ENCODE measurements at regions not wholly inside any gene's neighbourhood (a gene's known extent, or its start where the extent isn't known, plus 50 kb on each side); places are given as distances from the start of the nearest gene placed in this dataset.

DNA sequence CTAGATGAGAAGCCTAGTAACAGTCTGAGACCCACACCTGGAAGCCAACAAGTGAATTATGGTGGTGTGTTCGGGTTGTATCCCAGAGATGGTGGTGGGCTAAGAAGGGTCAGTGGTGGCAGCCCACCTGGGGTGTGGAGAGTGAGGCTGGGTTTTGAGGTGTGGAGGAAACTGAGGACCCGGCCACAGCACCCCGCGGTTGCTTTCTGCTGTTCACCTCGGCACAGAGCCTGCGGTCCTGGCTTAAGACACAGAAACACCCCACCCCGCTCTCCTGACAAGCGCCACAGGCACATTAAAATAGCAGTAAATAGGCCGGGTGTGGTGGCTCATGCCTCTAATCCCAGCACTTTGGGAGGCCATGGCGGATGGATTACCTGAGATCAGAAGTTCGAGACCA lies 395.1 kb downstream of the GLRX3 start:
- CTCF ChIA-PET: no interaction called here
- H3K27me3 Mint-ChIP-seq (ENCODE audit: low read depth): peaks cover 3% of the 10 kb centered on the region
- no peaks in the 10 kb centered on the region for H3K4me1 Mint-ChIP-seq (ENCODE audit: low read depth)

DNA sequence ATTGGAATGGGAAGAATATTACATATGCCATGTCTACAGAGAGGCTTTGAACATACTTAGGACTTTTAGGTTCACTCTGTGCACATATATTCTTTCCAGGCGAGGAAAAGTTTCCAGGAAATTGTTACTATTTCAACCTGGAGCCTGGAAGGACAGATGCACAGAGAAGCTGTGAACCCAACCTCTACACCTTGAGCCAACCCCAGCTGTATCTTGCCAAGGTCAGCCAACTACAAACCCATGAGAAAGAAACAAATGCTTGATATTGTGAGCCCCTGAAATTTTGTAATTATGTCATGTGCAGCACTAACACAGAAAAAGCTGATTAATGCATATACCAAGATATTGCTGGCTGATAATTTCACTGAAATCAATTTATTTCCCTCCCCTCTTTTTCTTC lies 404.9 kb downstream of the GLRX3 start:
- Mint-ChIP-seq H3K9me3 (peaks cover 5% of the 10 kb centered on the region), H3K4me1 (ENCODE audit: low read depth) (no peaks in the 10 kb centered on the region), H3K36me3 (ENCODE audit: low read depth) (no peaks in the 10 kb centered on the region), H3K27ac (no peak overlapping the region), H3K4me3 (no peak overlapping the region), H3K27me3 (ENCODE audit: low read depth) (peaks cover 11% of the 10 kb centered on the region)
- no peak for DNase-seq
- CTCF ChIA-PET: no interaction called here
- intact Hi-C loops (cut with micrococcal nuclease): no loop called here

More for the DNA sequence above, 395.1 kb downstream of the GLRX3 start:
- intact Hi-C loops (cut with micrococcal nuclease): no loop called here
- Mint-ChIP-seq H3K27ac (no peak overlapping the region), H3K4me3 (no peak overlapping the region), H3K9me3 (peaks cover 2% of the 10 kb centered on the region), H3K36me3 (ENCODE audit: low read depth) (no peaks in the 10 kb centered on the region)
- DNase-seq: no peak

DNA sequence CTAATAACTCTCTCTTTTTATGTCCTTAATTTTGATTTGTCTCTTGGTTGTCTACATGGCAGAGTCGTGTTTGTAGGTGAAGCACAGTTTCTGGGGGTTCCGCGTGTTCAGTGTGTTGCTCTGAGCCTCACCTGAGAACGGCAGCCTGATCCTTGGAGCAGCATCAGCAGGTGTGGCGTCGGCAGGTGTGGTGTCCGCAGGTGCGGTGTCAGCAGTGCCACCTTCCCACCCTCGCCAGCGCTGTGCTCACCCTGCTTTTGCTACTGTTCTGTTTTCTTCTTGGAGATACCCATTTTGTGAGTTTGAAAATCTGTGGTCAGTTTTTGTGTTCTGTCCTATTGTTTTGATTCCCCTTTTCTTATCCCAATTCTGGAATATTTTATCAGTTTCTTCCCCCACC lies 406.6 kb downstream of the GLRX3 start:
- Mint-ChIP-seq H3K9me3 (peaks cover 5% of the 10 kb centered on the region), H3K27me3 (ENCODE audit: low read depth) (peaks cover 11% of the 10 kb centered on the region), H3K27ac (no peak overlapping the region), H3K36me3 (ENCODE audit: low read depth) (no peaks in the 10 kb centered on the region), H3K4me3 (no peak overlapping the region), H3K4me1 (ENCODE audit: low read depth) (no peaks in the 10 kb centered on the region)
- DNase-seq: no peak
- intact Hi-C loops (cut with micrococcal nuclease): no loop called here
- CTCF ChIA-PET: no interaction called here

DNA sequence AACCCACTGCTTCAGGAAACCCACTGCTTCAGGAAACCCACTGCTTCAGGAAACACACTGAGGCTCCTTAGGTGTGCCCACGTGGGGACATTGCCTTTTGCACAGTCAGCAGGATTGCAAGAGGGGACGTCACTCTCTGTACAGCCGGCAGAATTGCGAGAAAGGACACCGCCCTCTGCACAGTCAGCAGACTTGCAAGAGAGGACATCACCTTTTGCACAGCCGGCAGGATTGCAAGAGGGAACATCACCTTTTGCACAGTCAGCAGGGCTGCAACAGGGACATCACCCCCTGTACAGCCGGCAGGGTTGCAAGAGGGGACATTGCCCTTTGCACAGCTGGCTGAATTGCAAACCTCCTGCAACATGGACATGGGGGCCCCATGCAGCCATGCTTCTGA lies 407.6 kb downstream of the GLRX3 start:
- Mint-ChIP-seq H3K36me3 (ENCODE audit: low read depth) (no peaks in the 10 kb centered on the region), H3K9me3 (no peaks in the 10 kb centered on the region), H3K4me1 (ENCODE audit: low read depth) (no peaks in the 10 kb centered on the region), H3K4me3 (no peak overlapping the region), H3K27ac (no peak overlapping the region), H3K27me3 (ENCODE audit: low read depth) (peaks cover 14% of the 10 kb centered on the region)
- intact Hi-C loops (cut with micrococcal nuclease): no loop called here
- DNase-seq: no peak
- CTCF ChIA-PET: no interaction called here

DNA sequence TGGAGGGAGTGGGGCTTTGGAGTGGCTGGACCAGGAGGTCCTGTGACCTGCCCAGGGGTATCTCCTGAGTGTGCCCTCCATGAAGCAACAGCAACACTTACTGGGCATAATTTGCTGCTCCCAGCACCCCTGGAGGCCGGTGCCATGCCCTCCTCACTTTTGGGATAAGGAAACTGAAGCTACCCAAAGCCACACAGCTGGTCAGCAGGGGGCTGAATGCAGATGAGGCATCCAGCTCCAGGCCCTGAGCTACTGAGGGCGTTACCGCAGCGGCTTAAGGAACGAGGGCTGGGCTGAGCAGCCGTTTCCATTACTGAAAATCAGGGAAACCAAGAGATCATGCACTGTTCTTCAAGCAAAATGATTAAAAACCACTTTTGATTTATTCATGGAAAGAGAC lies 408.9 kb downstream of the GLRX3 start:
- intact Hi-C loops (cut with micrococcal nuclease): no loop called here
- CTCF ChIA-PET: no interaction called here
- Mint-ChIP-seq H3K27me3 (ENCODE audit: low read depth) (peaks cover 15% of the 10 kb centered on the region), H3K36me3 (ENCODE audit: low read depth) (no peaks in the 10 kb centered on the region), H3K27ac (no peak overlapping the region), H3K9me3 (no peaks in the 10 kb centered on the region), H3K4me3 (no peak overlapping the region), H3K4me1 (ENCODE audit: low read depth) (no peaks in the 10 kb centered on the region)
- DNase-seq: no peak

DNA sequence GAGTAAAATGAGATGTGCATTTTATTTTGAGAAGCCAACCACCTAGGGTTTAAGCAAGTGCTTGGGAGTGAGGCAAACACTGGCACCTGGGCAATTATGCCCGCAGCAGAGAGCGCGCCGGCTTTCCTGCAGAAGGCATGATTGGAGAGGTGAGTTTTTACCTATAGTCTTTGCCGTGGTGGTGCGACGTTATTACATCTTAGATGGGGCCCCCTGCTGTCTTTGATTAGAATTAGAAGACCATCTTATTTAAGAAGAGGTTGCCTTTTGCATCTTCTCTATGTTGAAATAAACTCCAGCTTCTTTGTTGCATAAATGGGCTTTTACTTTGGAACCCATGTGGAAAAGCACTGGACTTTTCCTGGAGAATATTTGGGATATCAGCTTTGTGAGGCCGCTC lies 409.5 kb downstream of the GLRX3 start:
- Mint-ChIP-seq H3K9me3 (no peaks in the 10 kb centered on the region), H3K4me3 (no peak overlapping the region), H3K36me3 (ENCODE audit: low read depth) (no peaks in the 10 kb centered on the region), H3K27me3 (ENCODE audit: low read depth) (peaks cover 15% of the 10 kb centered on the region), H3K27ac (no peak overlapping the region), H3K4me1 (ENCODE audit: low read depth) (no peaks in the 10 kb centered on the region)
- DNase-seq: no peak
- intact Hi-C loops (cut with micrococcal nuclease): no loop called here
- CTCF ChIA-PET: no interaction called here

DNA sequence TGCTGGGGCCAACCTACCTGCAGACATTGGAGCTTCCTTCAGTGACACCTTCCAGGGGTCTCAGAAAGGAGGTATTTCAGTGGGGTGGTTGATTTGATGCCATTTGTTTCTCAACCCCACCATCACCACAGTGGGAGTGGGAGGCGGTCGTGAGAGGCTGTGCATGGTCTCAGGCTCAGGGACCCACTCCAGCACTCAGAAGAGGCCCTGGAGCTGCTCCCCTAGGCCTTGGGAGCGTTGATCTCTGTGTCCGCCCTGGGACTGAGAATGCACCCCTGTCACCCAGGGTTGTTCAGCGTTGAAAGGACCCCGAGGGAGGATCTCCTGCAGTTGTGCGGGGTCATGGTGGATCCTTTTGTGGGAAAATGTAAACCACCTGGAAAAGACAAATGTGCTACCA lies 410.6 kb downstream of the GLRX3 start:
- no peak for DNase-seq
- Mint-ChIP-seq H3K4me1 (ENCODE audit: low read depth) (no peaks in the 10 kb centered on the region), H3K9me3 (no peaks in the 10 kb centered on the region), H3K36me3 (ENCODE audit: low read depth) (no peaks in the 10 kb centered on the region), H3K27ac (no peak overlapping the region), H3K4me3 (no peak overlapping the region), H3K27me3 (ENCODE audit: low read depth) (peaks cover 15% of the 10 kb centered on the region)
- CTCF ChIA-PET: no interaction called here
- intact Hi-C loops (cut with micrococcal nuclease): no loop called here

DNA sequence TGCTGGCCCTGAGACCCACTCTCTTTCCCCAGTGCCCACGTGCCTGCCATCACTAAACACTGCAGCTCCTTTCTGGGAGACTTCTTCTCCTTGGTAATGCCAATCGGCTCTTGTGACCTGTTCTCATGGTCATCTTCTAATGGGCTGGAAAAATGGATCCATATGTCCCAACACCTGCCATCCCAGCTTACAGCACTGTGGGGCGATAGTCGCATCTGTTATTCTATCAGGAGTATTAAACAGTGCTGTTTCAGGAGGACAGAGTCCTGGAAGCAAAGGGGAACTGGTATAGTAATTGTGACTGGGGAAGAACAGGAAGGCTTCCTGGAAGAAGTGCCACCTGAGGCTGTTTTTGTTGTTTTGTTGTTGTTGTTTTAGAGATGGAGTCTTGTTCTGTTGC lies 411.2 kb downstream of the GLRX3 start:
- H3K27me3 Mint-ChIP-seq (ENCODE audit: low read depth): peaks cover 15% of the 10 kb centered on the region
- no peaks in the 10 kb centered on the region for H3K4me1 Mint-ChIP-seq (ENCODE audit: low read depth)
- no peaks in the 10 kb centered on the region for H3K9me3 Mint-ChIP-seq
- H3K36me3 Mint-ChIP-seq (ENCODE audit: low read depth): no peaks in the 10 kb centered on the region
- no peak overlapping the region for H3K4me3 Mint-ChIP-seq
- intact Hi-C loops (cut with micrococcal nuclease): no loop called here
- H3K27ac Mint-ChIP-seq: no peak overlapping the region
- DNase-seq: no peak
- CTCF ChIA-PET: no interaction called here

DNA sequence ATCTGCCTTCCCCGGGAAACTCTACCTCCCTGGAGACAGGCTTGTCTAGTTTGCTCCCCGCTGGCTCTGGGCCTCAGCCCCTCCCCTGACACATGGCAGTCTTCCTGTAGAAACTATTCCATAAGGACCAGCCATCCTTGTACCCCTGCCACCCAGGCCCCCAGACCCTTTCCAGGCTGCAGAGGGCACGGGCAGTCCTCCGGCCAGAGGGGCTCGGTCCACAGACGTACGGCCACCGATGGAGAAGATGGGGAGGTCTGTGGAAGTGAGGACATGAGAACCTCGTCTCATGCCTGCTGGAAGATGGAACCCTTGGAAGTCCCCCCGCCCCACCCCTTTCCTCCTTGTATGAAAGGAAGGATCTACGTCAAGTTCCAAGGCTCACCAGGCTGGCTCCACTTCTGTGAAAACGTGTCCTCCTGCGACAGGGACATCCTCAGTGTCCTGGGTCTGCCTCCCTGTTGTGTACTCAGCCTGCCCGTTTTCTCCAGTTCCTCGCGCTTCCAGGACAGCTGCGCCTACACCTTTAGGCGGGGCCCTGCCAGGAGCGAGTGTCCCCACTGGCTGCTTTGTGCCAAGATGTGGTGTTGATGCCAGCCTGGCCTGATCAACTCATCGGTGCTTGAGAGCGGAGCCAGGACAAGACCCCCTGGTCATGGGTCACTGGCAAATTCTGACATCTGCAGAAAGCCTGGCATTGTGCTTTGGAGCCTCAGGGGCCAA lies 414.9 kb downstream of the GLRX3 start:
- DNase-seq: no peak
- peaks cover 3% of the 10 kb centered on the region for H3K27me3 Mint-ChIP-seq (ENCODE audit: low read depth)
- no peak overlapping the region for H3K4me3 Mint-ChIP-seq
- no peak overlapping the region for H3K27ac Mint-ChIP-seq
- no peaks in the 10 kb centered on the region for H3K4me1 Mint-ChIP-seq (ENCODE audit: low read depth)
- no peaks in the 10 kb centered on the region for H3K9me3 Mint-ChIP-seq
- CTCF ChIA-PET: no interaction called here
- intact Hi-C loops (cut with micrococcal nuclease): no loop called here
- H3K36me3 Mint-ChIP-seq (ENCODE audit: low read depth): no peaks in the 10 kb centered on the region

DNA sequence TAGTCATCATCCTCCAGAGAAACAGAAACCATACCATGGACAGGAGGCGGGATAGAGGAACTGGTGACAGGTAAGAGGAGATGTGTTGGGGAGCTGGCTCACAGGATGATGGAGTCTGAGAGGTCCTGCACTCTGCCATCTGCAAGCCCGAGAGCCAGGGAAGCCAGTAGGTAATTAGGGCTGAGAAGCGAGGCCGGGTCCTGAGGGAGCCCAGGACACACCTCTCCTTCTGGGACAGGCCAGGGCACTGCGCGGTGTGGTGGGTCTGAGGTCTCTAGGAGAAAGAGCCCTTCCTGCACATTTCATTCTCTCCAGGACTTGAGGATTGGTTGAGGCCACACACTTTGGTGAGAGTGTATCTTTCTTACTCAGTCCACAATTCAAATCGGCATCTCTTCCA lies 415.5 kb downstream of the GLRX3 start:
- DNase-seq: no peak
- H3K4me1 Mint-ChIP-seq (ENCODE audit: low read depth): no peaks in the 10 kb centered on the region
- CTCF ChIA-PET: no interaction called here
- no peak overlapping the region for H3K4me3 Mint-ChIP-seq
- no peak overlapping the region for H3K27ac Mint-ChIP-seq
- no peaks in the 10 kb centered on the region for H3K9me3 Mint-ChIP-seq
- intact Hi-C loops (cut with micrococcal nuclease): no loop called here
- H3K36me3 Mint-ChIP-seq (ENCODE audit: low read depth): no peaks in the 10 kb centered on the region
- peaks cover 3% of the 10 kb centered on the region for H3K27me3 Mint-ChIP-seq (ENCODE audit: low read depth)

DNA sequence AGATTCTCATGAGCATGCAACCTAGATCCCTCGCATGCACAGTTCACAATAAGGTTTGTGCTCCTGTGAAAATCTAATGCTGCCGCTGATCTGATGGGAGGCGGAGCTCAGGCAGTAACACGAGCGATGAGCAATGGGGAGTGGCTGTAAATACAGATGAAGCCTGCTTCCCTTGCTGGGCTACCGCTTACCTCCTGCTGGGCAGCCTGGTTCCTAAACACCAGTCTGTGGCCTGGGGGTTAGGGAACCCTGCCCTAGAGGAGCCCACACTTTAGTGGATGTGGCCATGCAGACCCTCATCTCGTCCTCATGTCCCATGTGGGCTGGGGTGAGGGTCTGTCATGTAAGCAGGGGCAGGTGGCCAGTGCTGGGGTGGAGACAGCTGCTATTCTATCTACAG lies 417.6 kb downstream of the GLRX3 start:
- Mint-ChIP-seq H3K4me1 (ENCODE audit: low read depth) (no peaks in the 10 kb centered on the region), H3K27me3 (ENCODE audit: low read depth) (peaks cover under 1% of the 10 kb centered on the region)
- CTCF ChIA-PET: no interaction called here

DNA sequence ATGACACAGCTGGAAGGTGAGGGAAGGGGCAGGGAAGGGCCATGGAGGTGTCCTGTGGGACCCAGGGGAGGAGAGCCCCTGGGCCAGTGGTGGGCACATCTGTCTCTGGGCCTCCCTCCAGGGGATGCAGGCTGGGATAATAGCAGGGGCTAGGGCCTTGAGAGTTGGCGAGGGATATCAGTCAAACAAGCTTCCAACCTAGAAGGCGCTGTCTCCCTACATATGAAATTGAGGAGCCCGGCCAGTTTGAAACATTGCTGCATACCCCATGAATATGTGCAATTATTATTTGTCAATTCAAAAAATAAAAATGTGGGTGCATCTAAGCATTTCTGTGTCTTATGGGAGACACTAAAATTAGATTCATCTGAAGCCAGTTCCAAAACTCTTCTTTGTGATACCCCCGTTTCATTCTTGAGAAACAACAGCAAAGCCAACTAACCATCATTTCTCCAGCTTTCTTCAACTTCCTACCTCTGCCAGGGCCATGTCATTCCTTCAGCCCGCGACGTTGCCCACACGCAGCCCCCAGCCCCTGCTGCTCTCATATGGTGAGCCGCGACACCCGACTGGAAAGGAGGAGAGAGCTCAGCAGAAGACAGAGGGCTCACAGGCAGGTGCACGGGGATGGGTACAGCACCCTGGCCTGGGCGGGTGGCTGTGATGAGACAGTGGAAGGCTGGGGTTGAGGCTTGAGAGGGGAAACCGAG lies 418.7 kb downstream of the GLRX3 start:
- Mint-ChIP-seq H3K27ac (no peak overlapping the region), H3K4me3 (no peak overlapping the region), H3K4me1 (ENCODE audit: low read depth) (no peaks in the 10 kb centered on the region), H3K36me3 (ENCODE audit: low read depth) (no peaks in the 10 kb centered on the region), H3K27me3 (ENCODE audit: low read depth) (no peaks in the 10 kb centered on the region), H3K9me3 (no peaks in the 10 kb centered on the region)
- CTCF ChIA-PET: no interaction called here
- intact Hi-C loops (cut with micrococcal nuclease): no loop called here
- DNase-seq: no peak

More for the DNA sequence above, 417.6 kb downstream of the GLRX3 start:
- intact Hi-C loops (cut with micrococcal nuclease): no loop called here
- Mint-ChIP-seq H3K4me3 (no peak overlapping the region), H3K27ac (no peak overlapping the region), H3K36me3 (ENCODE audit: low read depth) (no peaks in the 10 kb centered on the region), H3K9me3 (no peaks in the 10 kb centered on the region)
- DNase-seq: no peak

DNA sequence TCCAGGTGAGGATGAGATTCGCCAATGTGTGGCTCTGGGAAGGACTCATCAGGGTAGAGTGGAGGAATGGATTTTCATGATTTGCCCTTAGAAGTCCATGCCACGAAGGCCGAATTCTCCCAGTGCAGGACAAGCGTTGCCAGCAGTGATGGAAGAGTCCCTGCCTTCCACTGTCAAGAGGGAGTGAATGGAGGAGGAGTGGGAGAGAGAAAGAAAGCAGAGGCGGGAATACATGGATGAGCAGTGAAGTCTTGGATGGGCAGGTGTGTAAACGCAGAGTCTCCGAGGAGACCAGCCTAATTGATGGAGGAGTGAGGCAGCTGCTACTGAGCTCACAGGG lies 419.2 kb downstream of the GLRX3 start:
- Mint-ChIP-seq H3K27me3 (ENCODE audit: low read depth) (no peaks in the 10 kb centered on the region), H3K9me3 (no peaks in the 10 kb centered on the region), H3K36me3 (ENCODE audit: low read depth) (no peaks in the 10 kb centered on the region), H3K4me1 (ENCODE audit: low read depth) (no peaks in the 10 kb centered on the region), H3K27ac (no peak overlapping the region), H3K4me3 (no peak overlapping the region)
- CTCF ChIA-PET: no interaction called here
- no peak for DNase-seq
- intact Hi-C loops (cut with micrococcal nuclease): no loop called here
